Mesenchymal stem cell (in vitro differentiated cells and primary cell): ENCODE measurements at regions not wholly inside any gene's neighbourhood (a gene's known extent, or its start where the extent isn't known, plus 50 kb on each side); places are given as distances from the start of the nearest gene placed in this dataset.
A peak's percentile ranks its signal among the peaks of the same experiment; 100 is the strongest.

ENCODE experiments used
- DNase-seq: peaks from one replicate; pipeline ENCODE4 v3.0.0-alpha.2; 2013
- H2AFZ ChIP-seq: one replicate; pipeline ENCODE4 v1.6.1; 2013; ENCODE audit warnings: low read depth, mild to moderate bottlenecking, control low read depth, inconsistent platforms, low read length, moderate library complexity
- H2AK5ac ChIP-seq: 2 replicates; pipeline ENCODE4 v1.6.1; 2013; ENCODE audit warnings: low read length, moderate library complexity, mild to moderate bottlenecking, inconsistent platforms; ENCODE audit not compliant: severe bottlenecking
- H2BK120ac ChIP-seq: one replicate; pipeline ENCODE4 v1.6.1; 2013; ENCODE audit warnings: low read depth, mild to moderate bottlenecking, inconsistent platforms, low read length, moderate library complexity
- H2BK12ac ChIP-seq, 2 experiments: one replicate each; pipeline ENCODE4 v1.6.1; 2013; ENCODE audit warnings: inconsistent platforms in 2 of 2, low read length in 2 of 2, mild to moderate bottlenecking in 2 of 2, moderate library complexity in 2 of 2, control low read depth in 1 of 2
- H2BK15ac ChIP-seq: one replicate; pipeline ENCODE4 v1.6.1; 2013; ENCODE audit warnings: mild to moderate bottlenecking, low read depth, inconsistent platforms; ENCODE audit not compliant: poor library complexity, severe bottlenecking
- H2BK5ac ChIP-seq: 2 replicates; pipeline ENCODE4 v1.6.1; 2013; ENCODE audit warnings: low read depth, mild to moderate bottlenecking, low read length, control low read depth, inconsistent platforms; ENCODE audit not compliant: poor library complexity, severe bottlenecking
- H3K14ac ChIP-seq, 2 experiments: one replicate each; pipeline ENCODE4 v1.6.1; 2013; ENCODE audit warnings: inconsistent platforms in 2 of 2, low read length in 2 of 2, control low read depth in 1 of 2, mild to moderate bottlenecking in 1 of 2, moderate library complexity in 1 of 2
- H3K18ac ChIP-seq, 2 experiments: one replicate each; pipeline ENCODE4 v1.6.1; 2013; ENCODE audit warnings: inconsistent platforms in 2 of 2, low read length in 2 of 2, control low read depth in 1 of 2, low read depth in 1 of 2, mild to moderate bottlenecking in 1 of 2
- H3K23ac ChIP-seq, 2 experiments: one replicate each; pipeline ENCODE4 v1.6.1; 2013; ENCODE audit warnings: inconsistent platforms in 2 of 2, low read length in 2 of 2, mild to moderate bottlenecking in 2 of 2, moderate library complexity in 2 of 2, control low read depth in 1 of 2
- H3K27ac ChIP-seq: 2 replicates; pipeline ENCODE4 v1.5.1; 2013; ENCODE audit warnings: mild to moderate bottlenecking, moderate library complexity, low read length, control low read depth, inconsistent platforms; ENCODE audit not compliant: poor library complexity, severe bottlenecking
- H3K27me3 ChIP-seq, 2 experiments: 2 replicates each; pipeline versions ENCODE4 v1.6.1 to v1.7.0; 2013; ENCODE audit warnings: low read length in 2 of 2, mild to moderate bottlenecking in 2 of 2, moderate library complexity in 2 of 2, control low read depth in 1 of 2, inconsistent platforms in 1 of 2; ENCODE audit not compliant: control insufficient read depth in 1 of 2, insufficient read depth in 1 of 2
- H3K36me3 ChIP-seq, 2 experiments: 2 replicates each; pipeline versions ENCODE4 v1.6.1 to v1.7.0; 2013; ENCODE audit warnings: low read length in 2 of 2, control low read depth in 1 of 2, inconsistent platforms in 1 of 2, low read depth in 1 of 2, mild to moderate bottlenecking in 1 of 2; ENCODE audit not compliant: insufficient read depth in 2 of 2, control insufficient read depth in 1 of 2
- H3K4ac ChIP-seq, 2 experiments: one replicate each; pipeline ENCODE4 v1.6.1; 2013; ENCODE audit warnings: inconsistent platforms in 2 of 2, low read length in 2 of 2, mild to moderate bottlenecking in 2 of 2, moderate library complexity in 2 of 2, control low read depth in 1 of 2, low read depth in 1 of 2
- H3K4me1 ChIP-seq: 2 replicates; pipeline ENCODE4 v1.6.1; 2013; ENCODE audit warnings: low read depth, low read length, control low read depth; ENCODE audit not compliant: control insufficient read depth, insufficient read depth
- H3K4me2 ChIP-seq: 2 replicates; pipeline ENCODE4 v1.6.1; 2013; ENCODE audit warnings: low read length, mild to moderate bottlenecking, inconsistent platforms; ENCODE audit not compliant: poor library complexity, severe bottlenecking
- H3K4me3 ChIP-seq, 2 experiments: 2 replicates each; pipeline versions ENCODE4 v1.5.1 to v1.7.0; 2013; ENCODE audit warnings: low read length in 2 of 2, mild to moderate bottlenecking in 2 of 2, control low read depth in 1 of 2, low read depth in 1 of 2; ENCODE audit not compliant: insufficient read depth in 1 of 2
- H3K79me1 ChIP-seq: replicated peaks from 2 replicates; pipeline ENCODE4 v1.6.1; 2013; ENCODE audit warnings: mild to moderate bottlenecking, control low read depth, low read length, inconsistent platforms; ENCODE audit not compliant: poor library complexity, severe bottlenecking
- H3K9ac ChIP-seq: 2 replicates; pipeline ENCODE4 v1.7.0; 2013; ENCODE audit warnings: mild to moderate bottlenecking, low read length, moderate library complexity
- H3K9me3 ChIP-seq: 2 replicates; pipeline ENCODE4 v1.7.0; 2013; ENCODE audit warnings: mild to moderate bottlenecking, low read length; ENCODE audit not compliant: control insufficient read depth
- H4K8ac ChIP-seq: one replicate; pipeline ENCODE4 v1.6.1; 2013; ENCODE audit warnings: inconsistent platforms, mild to moderate bottlenecking, low read length, moderate library complexity
- H4K91ac ChIP-seq: one replicate; pipeline ENCODE4 v1.6.1; 2013; ENCODE audit warnings: mild to moderate bottlenecking, low read length, inconsistent platforms
- WGBS: methylation state at CpG from one replicate; pipeline ENCODE4 v1.1.7; 2013; ENCODE audit warnings: mixed read lengths; 5-methylcytosine and 5-hydroxymethylcytosine counted together

- Histone ChIP-seq H2BK5ac (no peak overlapping the region), H2BK12ac (peak overlapping the region in 1 of 2 experiments; percentile 66), H3K4me2 (no peak overlapping the region), H2AK5ac (no peak overlapping the region), H3K9ac (no peak overlapping the region), H3K27ac (no peak overlapping the region), H3K36me3 (no peaks in the 10 kb centered on the region), H3K18ac (no peak overlapping the region), H3K27me3 (no peaks in the 10 kb centered on the region), H2BK15ac (peak overlapping the region; percentile 48), H3K14ac (no peak overlapping the region), H4K91ac (no peak overlapping the region), H3K23ac (no peak overlapping the region), H3K4me3 (no peak overlapping the region), H3K9me3 (no peaks in the 10 kb centered on the region), H3K79me1 (no peaks in the 10 kb centered on the region), H2AFZ (no peak overlapping the region), H3K4me1 (no peaks in the 10 kb centered on the region), H4K8ac (no peak overlapping the region), H2BK120ac (peak overlapping the region; percentile 49), H3K4ac (peak overlapping the region in 1 of 2 experiments; percentile 35)
- peak; percentile 39 for DNase-seq
- WGBS: 29% methylated on average over 1 of the region's 1 CpG
Observed at GRCh38 chr2:18077231-18077630, 198.8 kb downstream of the KCNS3 start.

GRCh38 chr2:18074476-18074875, 196.0 kb downstream of the KCNS3 start:
- no peak overlapping the region for H2BK5ac ChIP-seq
- H4K8ac ChIP-seq: no peak overlapping the region
- no peak overlapping the region for H2AFZ ChIP-seq
- H3K9me3 ChIP-seq: no peaks in the 10 kb centered on the region
- no peak overlapping the region for H2BK120ac ChIP-seq
- H3K36me3 ChIP-seq: no peaks in the 10 kb centered on the region
- no peak overlapping the region for H3K18ac ChIP-seq
- no peaks in the 10 kb centered on the region for H3K4me1 ChIP-seq
- peak; percentile 14 for DNase-seq
- no peak overlapping the region for H3K4me3 ChIP-seq
- peaks cover 0 to 3% of the 10 kb centered on the region in 2 experiments for H3K27me3 ChIP-seq
- H3K23ac ChIP-seq: no peak overlapping the region
- no peak overlapping the region for H4K91ac ChIP-seq
- no peak overlapping the region for H2BK12ac ChIP-seq
- no peak overlapping the region for H3K27ac ChIP-seq
- H3K14ac ChIP-seq: no peak overlapping the region
- no peak overlapping the region for H3K4me2 ChIP-seq
- H3K9ac ChIP-seq: no peak overlapping the region
- no peak overlapping the region for H2AK5ac ChIP-seq
- H3K4ac ChIP-seq: no peak overlapping the region
- 82% methylated on average over 3 of the region's 5 CpGs for WGBS
- no peaks in the 10 kb centered on the region for H3K79me1 ChIP-seq
- no peak overlapping the region for H2BK15ac ChIP-seq

- 86% methylated on average over 2 of the region's 2 CpGs for WGBS
- H2AK5ac ChIP-seq: no peak overlapping the region
- no peak overlapping the region for H3K4ac ChIP-seq
- H3K18ac ChIP-seq: no peak overlapping the region
- H2BK15ac ChIP-seq: no peak overlapping the region
- H3K79me1 ChIP-seq: no peaks in the 10 kb centered on the region
- no peak for DNase-seq
- H2BK5ac ChIP-seq: no peak overlapping the region
- H3K4me2 ChIP-seq: no peak overlapping the region
- no peak overlapping the region for H3K27ac ChIP-seq
- no peaks in the 10 kb centered on the region for H3K36me3 ChIP-seq
- no peak overlapping the region for H2AFZ ChIP-seq
- no peak overlapping the region for H2BK12ac ChIP-seq
- H3K23ac ChIP-seq: no peak overlapping the region
- H3K4me3 ChIP-seq: no peak overlapping the region
- H4K8ac ChIP-seq: no peak overlapping the region
- no peak overlapping the region for H3K9ac ChIP-seq
- no peaks in the 10 kb centered on the region for H3K9me3 ChIP-seq
- no peak overlapping the region for H4K91ac ChIP-seq
- H3K4me1 ChIP-seq: no peaks in the 10 kb centered on the region
- H3K14ac ChIP-seq: no peak overlapping the region
- no peak overlapping the region for H2BK120ac ChIP-seq
- peaks cover 0 to 3% of the 10 kb centered on the region in 2 experiments for H3K27me3 ChIP-seq
Observed at GRCh38 chr2:18073601-18074000, 195.1 kb downstream of the KCNS3 start.

GRCh38 chr2:18067588-18068384, 189.3 kb downstream of the KCNS3 start:
- H2AK5ac ChIP-seq: no peak overlapping the region
- H2AFZ ChIP-seq: no peak overlapping the region
- H3K4ac ChIP-seq: no peak overlapping the region
- H3K27me3 ChIP-seq: peaks cover 2 to 3% of the 10 kb centered on the region in 2 experiments
- peak overlapping the region in 1 of 2 experiments; percentile 85 for H2BK12ac ChIP-seq
- no peak overlapping the region for H3K4me3 ChIP-seq
- no peaks in the 10 kb centered on the region for H3K79me1 ChIP-seq
- DNase-seq: no peak
- H3K36me3 ChIP-seq: no peaks in the 10 kb centered on the region
- no peaks in the 10 kb centered on the region for H3K4me1 ChIP-seq
- no peak overlapping the region for H2BK15ac ChIP-seq
- WGBS: 71% methylated on average over 8 of the region's 9 CpGs
- H4K8ac ChIP-seq: peak overlapping the region; percentile 69
- peak overlapping the region in 1 of 2 experiments; percentile 75 for H3K14ac ChIP-seq
- H3K9ac ChIP-seq: no peak overlapping the region
- no peak overlapping the region for H2BK120ac ChIP-seq
- H3K23ac ChIP-seq: no peak overlapping the region
- no peak overlapping the region for H4K91ac ChIP-seq
- H3K27ac ChIP-seq: no peak overlapping the region
- no peak overlapping the region for H3K4me2 ChIP-seq
- peak overlapping the region; percentile 28 to 35 for H3K18ac ChIP-seq
- H3K9me3 ChIP-seq: no peaks in the 10 kb centered on the region
- H2BK5ac ChIP-seq: no peak overlapping the region
